ENCODE measurements at regions not wholly inside any gene's neighbourhood (a gene's known extent, or its start where the extent isn't known, plus 50 kb on each side); places are given as distances from the start of the nearest gene placed in this dataset.

DNA sequence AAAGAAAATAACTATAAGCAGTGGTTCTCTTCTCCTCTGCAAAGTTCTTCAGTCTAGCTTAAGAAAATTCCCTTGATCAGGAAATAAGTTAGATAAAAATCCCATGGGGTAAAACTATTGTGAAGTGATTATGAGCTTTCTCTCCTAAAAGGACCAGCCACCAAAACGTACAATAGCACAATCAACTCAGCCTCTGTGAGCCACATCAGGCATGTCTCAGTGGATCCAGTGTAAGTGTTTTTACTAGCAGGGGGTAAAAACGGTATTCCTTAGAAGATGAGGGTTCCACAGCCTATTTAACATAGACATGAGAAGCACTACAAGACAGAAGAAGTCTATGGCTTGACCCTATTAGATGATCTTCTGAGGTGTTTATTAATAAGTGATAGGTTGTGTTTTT is 503.2 kb downstream of the PIK3C3 start:
- TF ChIP-seq, protein P1, sequence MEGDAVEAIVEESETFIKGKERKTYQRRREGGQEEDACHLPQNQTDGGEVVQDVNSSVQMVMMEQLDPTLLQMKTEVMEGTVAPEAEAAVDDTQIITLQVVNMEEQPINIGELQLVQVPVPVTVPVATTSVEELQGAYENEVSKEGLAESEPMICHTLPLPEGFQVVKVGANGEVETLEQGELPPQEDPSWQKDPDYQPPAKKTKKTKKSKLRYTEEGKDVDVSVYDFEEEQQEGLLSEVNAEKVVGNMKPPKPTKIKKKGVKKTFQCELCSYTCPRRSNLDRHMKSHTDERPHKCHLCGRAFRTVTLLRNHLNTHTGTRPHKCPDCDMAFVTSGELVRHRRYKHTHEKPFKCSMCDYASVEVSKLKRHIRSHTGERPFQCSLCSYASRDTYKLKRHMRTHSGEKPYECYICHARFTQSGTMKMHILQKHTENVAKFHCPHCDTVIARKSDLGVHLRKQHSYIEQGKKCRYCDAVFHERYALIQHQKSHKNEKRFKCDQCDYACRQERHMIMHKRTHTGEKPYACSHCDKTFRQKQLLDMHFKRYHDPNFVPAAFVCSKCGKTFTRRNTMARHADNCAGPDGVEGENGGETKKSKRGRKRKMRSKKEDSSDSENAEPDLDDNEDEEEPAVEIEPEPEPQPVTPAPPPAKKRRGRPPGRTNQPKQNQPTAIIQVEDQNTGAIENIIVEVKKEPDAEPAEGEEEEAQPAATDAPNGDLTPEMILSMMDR (IDR thresholded peaks at IDR 0.05): no peak
- Histone ChIP-seq H3K27ac (no peak overlapping the region), H3K36me3 (ENCODE audit: control insufficient read depth, insufficient read depth, low read length) (no peaks in the 10 kb centered on the region), H3K4me1 (no peaks in the 10 kb centered on the region), H3K9ac (no peak overlapping the region), H3K4me2 (ENCODE audit: low read length) (no peak overlapping the region), H3K27me3 (ENCODE audit: control insufficient read depth, insufficient read depth, low read length) (no peaks in the 10 kb centered on the region), H3K4me3 (ENCODE audit: low read depth, low read length) (no peak overlapping the region), H2AFZ (no peak overlapping the region), H3K79me2 (no peaks in the 10 kb centered on the region), H3K9me3 (ENCODE audit: control insufficient read depth, low read length) (no peaks in the 10 kb centered on the region)

DNA sequence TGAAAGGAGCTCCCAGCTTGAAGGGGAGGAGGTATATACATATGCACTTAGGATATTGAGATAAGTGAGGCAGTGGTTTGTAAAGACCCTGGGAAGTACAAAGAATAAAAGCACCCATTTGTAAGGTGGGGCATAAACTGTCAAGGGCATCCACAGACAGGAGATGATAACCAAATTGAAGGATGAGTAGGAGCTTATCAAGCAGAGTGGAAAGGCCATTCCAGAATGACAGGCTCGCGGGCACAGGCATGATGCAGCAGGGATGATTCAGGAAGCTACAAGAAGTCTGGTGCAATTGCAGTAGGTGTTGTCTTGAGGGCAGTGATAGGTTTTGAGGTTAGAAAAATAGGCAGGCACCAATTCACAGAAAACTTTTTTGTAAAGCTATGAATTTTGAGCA is 504.8 kb downstream of the PIK3C3 start:
- no peak overlapping the region for H2AFZ ChIP-seq
- H3K4me3 ChIP-seq (ENCODE audit: low read depth, low read length): no peak overlapping the region
- TF ChIP-seq, protein P1 (IDR thresholded peaks at IDR 0.05): no peak
- no peaks in the 10 kb centered on the region for H3K4me1 ChIP-seq
- H3K9me3 ChIP-seq (ENCODE audit: control insufficient read depth, low read length): no peaks in the 10 kb centered on the region
- no peaks in the 10 kb centered on the region for H3K36me3 ChIP-seq (ENCODE audit: control insufficient read depth, insufficient read depth, low read length)
- H3K79me2 ChIP-seq: no peaks in the 10 kb centered on the region
- H3K9ac ChIP-seq: no peak overlapping the region
- no peaks in the 10 kb centered on the region for H3K27me3 ChIP-seq (ENCODE audit: control insufficient read depth, insufficient read depth, low read length)
- H3K4me2 ChIP-seq (ENCODE audit: low read length): no peak overlapping the region
- H3K27ac ChIP-seq: no peak overlapping the region

DNA sequence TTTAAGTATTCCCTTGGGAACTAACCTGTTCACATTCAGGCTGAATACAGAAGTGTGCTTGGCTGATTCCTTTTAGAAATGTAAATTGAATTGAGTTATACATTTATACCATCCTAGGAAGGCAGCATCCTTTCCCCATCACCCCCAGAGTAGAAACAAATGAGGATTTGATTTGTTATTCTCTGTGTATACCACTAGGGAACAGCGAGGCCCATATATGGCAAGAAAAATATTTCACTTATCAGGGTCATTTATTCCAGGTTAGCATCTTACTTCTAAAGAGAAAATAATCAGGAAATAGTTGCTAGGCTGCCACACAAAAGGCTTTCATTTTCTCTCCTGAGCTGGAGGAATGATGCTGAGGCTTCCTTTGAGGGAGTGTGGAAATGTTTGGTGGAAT is 516.9 kb downstream of the PIK3C3 start:
- H2AFZ ChIP-seq: no peak overlapping the region
- no peak overlapping the region for H3K4me3 ChIP-seq (ENCODE audit: low read depth, low read length)
- no peaks in the 10 kb centered on the region for H3K27me3 ChIP-seq (ENCODE audit: control insufficient read depth, insufficient read depth, low read length)
- H3K9me3 ChIP-seq (ENCODE audit: control insufficient read depth, low read length): no peaks in the 10 kb centered on the region
- H3K27ac ChIP-seq: no peak overlapping the region
- no peaks in the 10 kb centered on the region for H3K36me3 ChIP-seq (ENCODE audit: control insufficient read depth, insufficient read depth, low read length)
- no peak overlapping the region for H3K9ac ChIP-seq
- no peaks in the 10 kb centered on the region for H3K79me2 ChIP-seq
- H3K4me2 ChIP-seq (ENCODE audit: low read length): no peak overlapping the region
- TF ChIP-seq, protein P1 (IDR thresholded peaks at IDR 0.05): no peak
- no peaks in the 10 kb centered on the region for H3K4me1 ChIP-seq

DNA sequence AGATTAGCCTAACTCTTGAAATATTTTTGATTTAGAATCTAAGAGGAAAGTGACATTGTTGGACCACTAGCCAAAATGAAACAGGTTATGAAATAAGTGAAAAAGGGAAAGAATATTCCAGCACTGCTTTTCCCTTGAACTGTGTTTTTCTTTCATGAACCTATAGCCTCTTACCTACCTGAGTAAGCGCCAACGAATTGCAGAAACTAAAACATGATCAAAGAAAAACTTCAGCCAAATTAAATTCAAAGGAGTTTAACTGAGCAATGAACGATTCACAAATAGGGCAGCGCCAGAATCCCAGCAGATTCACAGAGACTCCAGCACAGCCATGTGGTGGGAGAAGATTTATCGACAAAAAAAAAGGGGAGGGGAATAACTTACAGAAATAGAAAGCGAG is 518.6 kb downstream of the PIK3C3 start:
- Histone ChIP-seq H3K27ac (no peak overlapping the region), H3K4me3 (ENCODE audit: low read depth, low read length) (no peak overlapping the region), H3K4me1 (no peaks in the 10 kb centered on the region), H3K27me3 (ENCODE audit: control insufficient read depth, insufficient read depth, low read length) (no peaks in the 10 kb centered on the region), H3K9ac (no peak overlapping the region), H3K36me3 (ENCODE audit: control insufficient read depth, insufficient read depth, low read length) (no peaks in the 10 kb centered on the region), H3K4me2 (ENCODE audit: low read length) (no peak overlapping the region), H3K79me2 (no peaks in the 10 kb centered on the region), H2AFZ (no peak overlapping the region), H3K9me3 (ENCODE audit: control insufficient read depth, low read length) (no peaks in the 10 kb centered on the region)
- TF ChIP-seq, protein P1 (IDR thresholded peaks at IDR 0.05): no peak

DNA sequence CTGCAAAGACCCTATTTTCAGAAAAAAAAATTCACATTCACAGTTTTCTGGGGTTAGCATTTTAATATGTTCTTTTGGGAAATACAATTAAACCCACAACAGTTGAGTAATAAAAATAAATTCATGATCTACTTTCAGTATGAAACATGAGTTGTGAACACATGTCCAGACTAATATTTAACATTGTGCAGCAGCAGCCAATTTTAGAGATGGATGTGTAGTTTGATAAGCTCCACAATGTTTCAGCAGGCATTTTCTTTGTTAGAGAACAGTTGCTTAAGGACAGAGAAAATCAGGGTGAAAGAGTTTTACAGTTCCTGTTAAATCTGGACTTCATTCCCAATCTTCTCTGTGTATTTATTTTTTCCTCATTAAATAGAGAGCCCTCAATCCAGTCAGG is 519.5 kb downstream of the PIK3C3 start:
- H3K9ac ChIP-seq: no peak overlapping the region
- H3K79me2 ChIP-seq: no peaks in the 10 kb centered on the region
- no peak overlapping the region for H2AFZ ChIP-seq
- no peak overlapping the region for H3K4me2 ChIP-seq (ENCODE audit: low read length)
- no peak overlapping the region for H3K27ac ChIP-seq
- H3K36me3 ChIP-seq (ENCODE audit: control insufficient read depth, insufficient read depth, low read length): no peaks in the 10 kb centered on the region
- no peak overlapping the region for H3K4me3 ChIP-seq (ENCODE audit: low read depth, low read length)
- H3K9me3 ChIP-seq (ENCODE audit: control insufficient read depth, low read length): no peaks in the 10 kb centered on the region
- H3K4me1 ChIP-seq: no peaks in the 10 kb centered on the region
- no peaks in the 10 kb centered on the region for H3K27me3 ChIP-seq (ENCODE audit: control insufficient read depth, insufficient read depth, low read length)
- TF ChIP-seq, protein P1 (IDR thresholded peaks at IDR 0.05): no peak

Measured in parathyroid adenoma (tissue), 2 donors.